Stimulated activated CD4-positive, alpha-beta T cell treated with anti-CD3 and anti-CD28 coated beads, Interleukin-2, amount 100 ng/mL, for 24 hours (primary cell): ENCODE measurements at regions not wholly inside any gene's neighbourhood (a gene's known extent, or its start where the extent isn't known, plus 50 kb on each side); places are given as distances from the start of the nearest gene placed in this dataset.

ENCODE experiments used
- DNase-seq, 2 donors: peaks; one replicate each; pipeline ENCODE4 v3.0.0-alpha.2; 2020

- no peak for DNase-seq
Measured at GRCh38 chr20:61042506-61043385, 209.3 kb upstream of the CDH4 start.

- DNase-seq: no peak
Measured at GRCh38 chr20:61043681-61044080, 208.4 kb upstream of the CDH4 start.

DNA sequence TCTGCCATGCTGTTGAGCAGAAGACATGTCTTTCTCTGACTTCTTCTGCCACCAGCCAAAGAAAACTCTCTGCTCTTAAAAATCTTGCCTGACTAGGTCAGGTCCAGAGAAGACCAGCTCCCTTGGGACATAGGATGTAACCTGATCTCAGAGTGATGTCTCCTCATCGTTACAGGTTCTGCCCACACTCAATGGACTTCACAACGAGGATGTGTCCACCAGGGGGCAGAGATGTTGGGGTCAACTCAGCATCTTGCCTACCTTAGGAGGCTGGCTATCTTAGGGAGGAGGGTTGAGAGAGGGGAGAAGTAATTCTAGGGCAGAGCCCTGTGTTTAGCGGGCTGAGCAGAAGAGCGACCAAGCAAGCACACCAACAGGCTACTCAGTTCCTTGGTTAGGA, 207.6 kb upstream of the CDH4 start:
- DNase-seq: no peak

GRCh38 chr20:61045091-61045490, 207.0 kb upstream of the CDH4 start:
- DNase-seq: no peak

DNA sequence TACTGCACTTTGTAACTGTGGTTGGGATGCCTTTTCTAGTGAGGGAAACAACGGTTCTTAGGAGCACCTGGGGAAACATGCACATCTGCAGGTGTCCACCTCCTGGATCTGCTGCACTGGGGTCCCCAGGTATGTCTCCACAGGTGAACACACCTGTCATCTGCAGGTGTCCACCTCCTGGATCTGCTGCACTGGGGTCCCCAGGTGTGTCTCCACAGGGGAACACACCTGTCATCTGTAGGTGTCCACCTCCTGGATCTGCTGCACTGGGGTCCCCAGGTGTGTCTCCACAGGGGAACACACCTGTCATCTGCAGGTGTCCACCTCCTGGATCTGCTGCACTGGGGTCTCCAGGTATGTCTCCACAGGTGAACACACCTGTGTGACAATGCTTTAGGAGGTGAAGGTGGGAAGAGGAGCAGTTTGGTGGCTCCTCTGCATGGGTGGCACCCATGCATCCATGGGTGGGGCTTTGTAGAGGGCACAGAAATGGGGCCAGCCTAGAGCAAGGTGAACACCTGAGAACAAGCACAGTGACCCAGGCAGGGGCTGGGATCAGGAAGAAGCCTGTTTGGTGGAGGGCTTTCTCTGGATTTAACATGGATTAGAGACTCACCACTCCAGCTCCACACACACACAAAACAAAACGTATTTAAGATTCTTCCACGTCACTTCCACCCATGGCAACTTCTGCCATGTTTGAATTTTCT, 206.0 kb upstream of the CDH4 start:
- no peak for DNase-seq

DNA sequence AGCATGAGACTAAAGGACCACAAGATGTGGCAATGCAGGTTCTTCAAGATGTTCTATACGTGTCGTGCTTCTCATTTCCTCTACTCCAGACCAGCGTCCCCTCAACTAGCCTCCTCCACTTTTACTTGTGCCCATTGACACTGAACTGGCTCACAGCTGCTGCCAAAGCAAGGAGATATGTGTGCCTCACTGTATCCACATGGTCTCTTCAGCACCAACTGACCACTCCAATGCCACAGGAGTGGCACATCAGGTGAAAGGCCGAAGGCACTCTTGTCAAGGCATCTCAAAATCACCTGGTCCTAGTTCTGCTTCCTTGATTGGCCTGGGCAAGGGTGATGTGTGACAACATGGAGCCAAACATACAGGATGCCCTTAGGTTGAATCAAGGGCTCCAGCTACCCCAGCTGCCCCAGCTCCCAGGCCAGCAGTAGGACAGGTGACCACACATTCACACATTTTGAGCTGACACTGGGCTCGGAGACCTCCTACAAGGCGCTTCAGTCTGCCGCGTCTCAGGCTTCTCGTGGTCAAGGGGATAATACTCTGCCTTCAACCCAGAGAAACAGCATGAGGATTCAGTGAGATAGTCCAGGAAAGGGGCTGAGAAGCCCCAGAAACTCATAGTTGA, 205.2 kb upstream of the CDH4 start:
- DNase-seq: no peak

DNA sequence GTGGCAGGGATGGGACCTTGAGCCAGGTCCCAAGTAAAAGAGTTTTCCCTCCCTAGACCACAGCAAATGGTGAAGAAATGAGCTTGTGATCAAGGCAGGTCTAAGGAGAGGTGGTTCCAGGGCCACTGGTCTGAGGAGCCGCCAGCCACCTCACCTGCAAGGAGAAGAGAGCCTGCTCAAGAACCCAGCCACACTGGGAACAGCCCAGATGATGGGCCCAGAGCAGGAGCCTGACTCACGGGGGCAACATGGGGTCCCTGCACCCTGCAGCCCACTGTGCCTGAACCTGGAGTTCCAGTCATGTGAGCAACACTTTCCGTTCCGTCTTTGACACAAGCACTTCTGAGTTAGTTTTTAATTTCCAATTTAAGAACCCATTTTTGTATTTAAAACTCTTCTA, 204.5 kb upstream of the CDH4 start:
- no peak for DNase-seq

DNA sequence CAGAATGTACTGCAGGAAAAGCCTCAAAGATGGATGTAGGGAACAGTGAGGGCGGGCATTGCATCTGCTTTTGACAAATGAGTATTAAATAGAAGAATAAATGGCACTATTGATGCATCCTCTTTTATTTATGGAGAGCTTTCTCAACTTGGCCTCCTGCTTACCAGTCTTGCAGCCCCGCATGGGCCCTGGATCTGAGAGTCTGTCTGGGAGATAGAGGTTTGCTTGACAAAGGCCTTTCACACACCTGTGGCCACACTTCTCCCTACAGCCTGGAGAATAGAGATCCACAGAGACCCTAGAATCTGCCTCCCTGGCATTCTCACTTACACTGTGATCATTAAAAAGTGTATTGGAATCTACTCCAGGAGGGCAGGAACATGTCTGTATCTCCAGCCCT, 203.8 kb upstream of the CDH4 start:
- DNase-seq: no peak

GRCh38 chr20:61049684-61050083, 202.4 kb upstream of the CDH4 start:
- DNase-seq: no peak

DNA sequence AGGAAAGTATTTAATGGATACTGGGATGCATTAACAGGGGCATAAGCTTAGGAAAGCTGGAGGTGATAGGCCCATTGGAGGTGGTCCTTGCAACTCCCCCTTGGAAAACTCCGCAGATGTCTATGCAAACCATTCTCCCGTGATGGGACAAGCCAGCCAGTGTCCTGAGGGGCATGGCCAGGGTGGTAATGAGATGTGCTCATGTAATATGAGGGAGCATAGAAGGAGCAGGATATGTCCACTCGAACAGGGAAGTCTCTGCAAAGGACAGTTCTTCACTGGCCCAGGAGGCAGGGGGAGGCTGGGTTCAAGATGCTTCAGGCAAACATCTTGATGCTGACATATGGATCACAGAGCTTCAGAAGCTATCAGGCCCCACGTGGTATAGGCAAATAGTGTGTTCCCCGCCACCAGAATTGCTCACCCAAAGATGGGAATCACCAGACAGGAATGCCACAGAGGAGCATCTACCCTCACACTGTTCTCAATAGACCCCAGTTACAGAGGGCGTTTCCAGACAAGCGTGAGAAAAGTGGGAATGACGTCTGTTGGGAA, 201.6 kb upstream of the CDH4 start:
- DNase-seq: no peak

GRCh38 chr20:61052195-61052750, 199.8 kb upstream of the CDH4 start:
- DNase-seq: no peak

DNA sequence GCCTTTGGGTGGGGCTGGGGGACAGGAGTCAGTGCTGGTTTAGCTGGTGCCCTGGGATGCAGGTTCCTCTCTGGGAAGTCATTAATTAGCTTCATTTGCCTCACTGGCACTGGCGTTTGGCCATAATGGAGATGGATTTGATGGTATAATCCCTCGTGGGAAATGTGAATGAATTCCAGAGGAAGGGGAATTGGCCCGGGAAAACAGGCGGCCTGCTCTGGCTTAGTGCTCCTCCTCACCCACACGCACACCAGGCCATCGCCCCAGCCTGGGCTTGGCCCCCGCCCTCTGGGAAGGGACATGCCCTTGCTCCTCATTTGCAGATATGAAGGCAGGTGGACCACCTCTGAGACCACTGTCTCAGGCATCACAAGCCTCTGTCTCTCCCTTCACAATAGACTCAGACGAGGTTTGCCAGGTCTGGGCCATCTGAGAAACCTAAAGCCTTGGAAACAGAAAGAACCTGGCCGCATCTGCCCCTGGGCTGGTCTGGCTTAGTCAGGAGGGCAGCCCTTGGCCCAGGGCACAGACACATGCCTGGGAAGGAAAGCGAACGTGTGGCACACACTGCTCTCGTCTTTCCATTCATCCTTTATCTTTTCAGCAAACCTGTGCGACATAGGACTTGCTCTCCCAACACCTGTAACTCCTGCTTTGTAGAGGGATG, 199.2 kb upstream of the CDH4 start:
- no peak for DNase-seq

- DNase-seq: no peak
Measured at GRCh38 chr20:61053487-61053886, 198.6 kb upstream of the CDH4 start.

GRCh38 chr20:61053889-61054288, 198.2 kb upstream of the CDH4 start:
- DNase-seq: no peak

- DNase-seq: no peak
Measured at GRCh38 chr20:61054411-61054810, 197.7 kb upstream of the CDH4 start.

GRCh38 chr20:61055180-61056010, 196.7 kb upstream of the CDH4 start:
- no peak for DNase-seq

- no peak for DNase-seq
Measured at GRCh38 chr20:61056116-61056515, 195.9 kb upstream of the CDH4 start.

GRCh38 chr20:61056627-61057442, 195.2 kb upstream of the CDH4 start:
- DNase-seq: no peak

GRCh38 chr20:61057443-61058121, 194.5 kb upstream of the CDH4 start:
- no peak for DNase-seq

- no peak for DNase-seq
Measured at GRCh38 chr20:61061981-61062380, 190.1 kb upstream of the CDH4 start.
